ENCODE measurements at regions not wholly inside any gene's neighbourhood (a gene's known extent, or its start where the extent isn't known, plus 50 kb on each side); places are given as distances from the start of the nearest gene placed in this dataset.

GRCh38 chr16:60230666-60231065 is 1496.5 kb upstream of the GOT2 start:
- ChIA-PET CTCF (interaction anchor here (0.6 kb wide), 1 partner anchor 632 kb away, joined by 5 read pairs; no protein-coding TSS in a partner anchor), POLR2A (no interaction called here)
- H3K27me3 ChIP-seq (ENCODE audit: control insufficient read depth, insufficient read depth, low read length), result no peaks in the 10 kb centered on the region
- DNase-seq (ENCODE audit: low read depth), result no peak
- no peaks in the 10 kb centered on the region for H3K36me3 ChIP-seq (ENCODE audit: control insufficient read depth, insufficient read depth, low read length)
- no peak for TF ChIP-seq CTCF (IDR thresholded peaks at IDR 0.05; ENCODE audit: insufficient read depth, low read depth, low read length)
- no peak overlapping the region for H3K4me3 ChIP-seq (ENCODE audit: low read depth, low read length)

GRCh38 chr16:60225541-60225940 is 1491.4 kb upstream of the GOT2 start:
- POLR2A ChIA-PET, result no interaction called here
- no peak for DNase-seq (ENCODE audit: low read depth)

DNA sequence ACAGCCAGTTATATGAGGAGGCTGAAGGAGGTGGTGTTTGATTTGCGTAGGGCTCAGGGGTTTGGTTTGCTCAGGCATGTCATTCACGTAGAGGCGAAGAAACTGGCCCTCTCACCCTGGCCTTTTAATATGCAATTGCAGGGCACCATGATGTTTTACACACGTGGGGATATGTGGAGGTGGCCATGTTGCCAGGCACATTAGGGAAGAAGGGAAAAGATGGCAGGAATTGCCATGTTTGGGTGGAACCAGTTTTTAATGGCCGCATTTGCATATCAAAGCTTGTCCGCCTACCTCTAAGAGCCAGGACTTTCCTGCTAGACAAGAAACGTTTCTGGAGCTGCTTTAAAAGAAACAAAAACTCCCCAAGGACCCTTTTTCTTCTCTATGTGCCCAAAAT is 1483.7 kb upstream of the GOT2 start:
- Histone ChIP-seq H3K36me3 (ENCODE audit: control insufficient read depth, insufficient read depth, low read length) (no peaks in the 10 kb centered on the region), H3K4me3 (ENCODE audit: low read depth, low read length) (no peak overlapping the region), H3K27me3 (ENCODE audit: control insufficient read depth, insufficient read depth, low read length) (no peaks in the 10 kb centered on the region)
- no peak for TF ChIP-seq CTCF (IDR thresholded peaks at IDR 0.05; ENCODE audit: insufficient read depth, low read depth, low read length)
- no peak for DNase-seq (ENCODE audit: low read depth)
- CTCF ChIA-PET, result no interaction called here
- POLR2A ChIA-PET, result no interaction called here

More at GRCh38 chr16:60225541-60225940, 1491.4 kb upstream of the GOT2 start:
- Histone ChIP-seq H3K27me3 (ENCODE audit: control insufficient read depth, insufficient read depth, low read length) (no peaks in the 10 kb centered on the region), H3K4me3 (ENCODE audit: low read depth, low read length) (no peak overlapping the region), H3K36me3 (ENCODE audit: control insufficient read depth, insufficient read depth, low read length) (no peaks in the 10 kb centered on the region)
- TF ChIP-seq CTCF (IDR thresholded peaks at IDR 0.05; ENCODE audit: insufficient read depth, low read depth, low read length), result no peak
- CTCF ChIA-PET, result interaction anchor here (1.1 kb wide), 1 partner anchor 22 kb away, joined by 3 read pairs; no protein-coding TSS in a partner anchor

- no peak overlapping the region for H3K4me3 ChIP-seq (ENCODE audit: low read depth, low read length)
- no peak for TF ChIP-seq CTCF (IDR thresholded peaks at IDR 0.05; ENCODE audit: insufficient read depth, low read depth, low read length)
- H3K27me3 ChIP-seq (ENCODE audit: control insufficient read depth, insufficient read depth, low read length), result no peaks in the 10 kb centered on the region
- POLR2A ChIA-PET, result no interaction called here
- H3K36me3 ChIP-seq (ENCODE audit: control insufficient read depth, insufficient read depth, low read length), result no peaks in the 10 kb centered on the region
- DNase-seq (ENCODE audit: low read depth), result no peak
- CTCF ChIA-PET, result interaction anchor here (1.1 kb wide), 1 partner anchor 8 kb away, joined by 3 read pairs; no protein-coding TSS in a partner anchor
Measured at GRCh38 chr16:60214311-60214710, 1480.2 kb upstream of the GOT2 start.

GRCh38 chr16:60206516-60206915 is 1472.4 kb upstream of the GOT2 start:
- H3K36me3 ChIP-seq (ENCODE audit: control insufficient read depth, insufficient read depth, low read length), result no peaks in the 10 kb centered on the region
- ChIA-PET CTCF (interaction anchor here (0.6 kb wide), 1 partner anchor 1920 kb away, joined by 4 read pairs; no protein-coding TSS in a partner anchor), POLR2A (no interaction called here)
- TF ChIP-seq CTCF (IDR thresholded peaks at IDR 0.05; ENCODE audit: insufficient read depth, low read depth, low read length), result no peak
- no peak for DNase-seq (ENCODE audit: low read depth)
- no peaks in the 10 kb centered on the region for H3K27me3 ChIP-seq (ENCODE audit: control insufficient read depth, insufficient read depth, low read length)
- no peak overlapping the region for H3K4me3 ChIP-seq (ENCODE audit: low read depth, low read length)

All from BJ (cell line).